ENCODE measurements at regions not wholly inside any gene's neighbourhood (a gene's known extent, or its start where the extent isn't known, plus 50 kb on each side); places are given as distances from the start of the nearest gene placed in this dataset.
"Not testable (repeated sequence)": the region's sequence is repeated elsewhere in the genome, so short reads cannot be mapped to it uniquely, and the experiment has no call there.

GRCh38 chr5:8727396-8727795, 818.5 kb downstream of the SEMA5A start:
- TF ChIP-seq CTCF (conservative IDR thresholded peaks at IDR 0.05; ENCODE audit: low read depth), result no peak
- ChIA-PET CTCF (no interaction called here), POLR2A (ENCODE audit: low non-redundant PET) (no interaction called here)
- H3K27ac ChIP-seq, result no peak overlapping the region
- no peak for DNase-seq (ENCODE audit: low spot score)

- POLR2A ChIA-PET (ENCODE audit: low non-redundant PET), result no interaction called here
- DNase-seq (ENCODE audit: low spot score), result no peak
- no peak overlapping the region for H3K27ac ChIP-seq
- TF ChIP-seq CTCF (conservative IDR thresholded peaks at IDR 0.05; ENCODE audit: low read depth), result no peak
- CTCF ChIA-PET, result interaction anchor here (0.7 kb wide), 1 partner anchor 173 kb away, joined by 3 read pairs; no protein-coding TSS in a partner anchor
Observed at GRCh38 chr5:8729437-8729836, 816.4 kb downstream of the SEMA5A start.

- H3K27ac ChIP-seq, result no peak overlapping the region
- ChIA-PET POLR2A (ENCODE audit: low non-redundant PET) (no interaction called here), CTCF (interaction anchor here (0.7 kb wide), 1 partner anchor 174 kb away, joined by 3 read pairs; no protein-coding TSS in a partner anchor)
- no peak for TF ChIP-seq CTCF (conservative IDR thresholded peaks at IDR 0.05; ENCODE audit: low read depth)
- DNase-seq (ENCODE audit: low spot score), result no peak
Observed at GRCh38 chr5:8730194-8730593, 815.7 kb downstream of the SEMA5A start.

GRCh38 chr5:8731110-8731509, 814.8 kb downstream of the SEMA5A start:
- H3K27ac ChIP-seq; DNase-seq (ENCODE audit: low spot score); CTCF ChIA-PET; POLR2A ChIA-PET (ENCODE audit: low non-redundant PET): not testable (repeated sequence)

- DNase-seq (ENCODE audit: low spot score), result no peak
- H3K27ac ChIP-seq, result no peak overlapping the region
- TF ChIP-seq CTCF (conservative IDR thresholded peaks at IDR 0.05; ENCODE audit: low read depth), result no peak
- CTCF ChIA-PET, result no interaction called here
- POLR2A ChIA-PET (ENCODE audit: low non-redundant PET), result no interaction called here
Observed at GRCh38 chr5:8740595-8740994, 805.3 kb downstream of the SEMA5A start.

GRCh38 chr5:8749556-8749955, 796.3 kb downstream of the SEMA5A start:
- no peak for TF ChIP-seq CTCF (conservative IDR thresholded peaks at IDR 0.05; ENCODE audit: low read depth)
- no peak for DNase-seq (ENCODE audit: low spot score)
- H3K27ac ChIP-seq, result no peak overlapping the region
- ChIA-PET CTCF (no interaction called here), POLR2A (ENCODE audit: low non-redundant PET) (no interaction called here)

- ChIA-PET CTCF (no interaction called here), POLR2A (ENCODE audit: low non-redundant PET) (no interaction called here)
- no peak for DNase-seq (ENCODE audit: low spot score)
- no peak for TF ChIP-seq CTCF (conservative IDR thresholded peaks at IDR 0.05; ENCODE audit: low read depth)
- H3K27ac ChIP-seq, result no peak overlapping the region
Observed at GRCh38 chr5:8750100-8750499, 795.8 kb downstream of the SEMA5A start.
